ENCODE measurements at regions not wholly inside any gene's neighbourhood (a gene's known extent, or its start where the extent isn't known, plus 50 kb on each side); places are given as distances from the start of the nearest gene placed in this dataset.

- H4K20me1 ChIP-seq (replicated peaks; ENCODE audit: control insufficient read depth, insufficient read depth, low read length) = no peaks in the 10 kb centered on the region
Observed at GRCh38 chr3:170764017-170764416, 106.0 kb downstream of the RPL22L1 start.

More at GRCh38 chr3:170764017-170764416, 106.0 kb downstream of the RPL22L1 start:
- H3K27me3 ChIP-seq (ENCODE audit: control insufficient read depth in 2 of 2, insufficient read depth in 2 of 2, low read length in 2 of 2) = no peaks in the 10 kb centered on the region
- peaks cover 25 to 51% of the 10 kb centered on the region in 2 experiments for H3K4me1 ChIP-seq (replicated peaks in 1 of 2; ENCODE audit: control insufficient read depth in 2 of 2, insufficient read depth in 2 of 2, low read length in 2 of 2)
- 0 out of 2 replicates have a peak overlapping the region, but pooled peaks have one; percentile 3 for H2AFZ ChIP-seq (ENCODE audit: low read depth, low read length)
- POLR2A ChIA-PET = no interaction called here
- no peak for DNase-seq (ENCODE audit: extremely low read depth in 1 of 4, low spot score in 3 of 4)
- no peak for ATAC-seq
- H3K27ac ChIP-seq (ENCODE audit: extremely low read depth, low read depth, low read length) = no peak overlapping the region
- in situ Hi-C loops (cut with MboI) (no loop called here), intact Hi-C loops (cut with micrococcal nuclease) (no loop called here)
- FAIRE-seq = no peak
- no peaks in the 10 kb centered on the region for H3K9me3 ChIP-seq (replicated peaks; ENCODE audit: control insufficient read depth, insufficient read depth, low read depth, low read length)
- no peaks in the 10 kb centered on the region for H3K36me3 ChIP-seq (ENCODE audit: control insufficient read depth, insufficient read depth, low read length)
- no peaks in the 10 kb centered on the region for H3K79me2 ChIP-seq (ENCODE audit: control insufficient read depth, insufficient read depth, low read length)
- peaks cover 2% of the 10 kb centered on the region for H3K9me1 ChIP-seq (ENCODE audit: control insufficient read depth, insufficient read depth, low read length)
- peak; percentile 26; the same call in 1 of the 2 replicates for TF ChIP-seq HDAC2 (IDR thresholded peaks at IDR 0.05)
- TF ChIP-seq ZNF79 (CRISPR knock-in tag; IDR thresholded peaks at IDR 0.05; ENCODE audit: low read depth) = no peak
- TF ChIP-seq ADNP (tag; IDR thresholded peaks at IDR 0.05) = peak; percentile 67; the same call in 1 of the 2 replicates
- TF ChIP-seq RCOR1 (IDR thresholded peaks at IDR 0.05; ENCODE audit: borderline replicate concordance in 1 of 2, low read depth in 2 of 2, low read length in 2 of 2) = 0 out of 4 replicates have a peak, but pooled peaks of 1 of the 2 experiments have one; percentile 13
- TF ChIP-seq BCOR (IDR thresholded peaks at IDR 0.05) = peak; percentile 54; the same call in 1 of the 2 replicates
- TF ChIP-seq ZFP36 (IDR thresholded peaks at IDR 0.05; ENCODE audit: low read depth, low read length, partially characterized antibody) = peak; percentile 76
- TF ChIP-seq KDM1A (IDR thresholded peaks at IDR 0.05) = 0 out of 4 replicates have a peak, but pooled peaks of 1 of the 2 experiments have one; percentile 41
- peak; percentile 49 for TF ChIP-seq RBM25 (IDR thresholded peaks at IDR 0.05; ENCODE audit: low read depth, low read length, severe bottlenecking)
- TF ChIP-seq NR0B1 (IDR thresholded peaks at IDR 0.05; ENCODE audit: partially characterized antibody) = no peak
- no peak for TF ChIP-seq NCOA1 (IDR thresholded peaks at IDR 0.05; ENCODE audit: low read depth)
- TF ChIP-seq NEUROD1 (IDR thresholded peaks at IDR 0.05; ENCODE audit: borderline replicate concordance, low read depth, low read length, partially characterized antibody) = no peak
- CTCF ChIA-PET (ENCODE audit: low intra/inter-chr PET ratio) = no interaction called here
- no peak overlapping the region for H3K4me2 ChIP-seq (ENCODE audit: insufficient read depth, low read length)
- H3K4me3 ChIP-seq = no peak overlapping the region
- no peak overlapping the region for H3K9ac ChIP-seq (ENCODE audit: insufficient read depth in 1 of 2, low read depth in 2 of 2, low read length in 2 of 2)
- WGBS (ENCODE audit: insufficient coverage, low coverage, missing lambda C conversion rate) = 7% methylated on average over 1 of the region's 1 CpG
- BruUV-seq (replicated peaks) = no TSS peak

Measured in K562 (cell line).